Lung (tissue), 11 donors: ENCODE measurements at regions not wholly inside any gene's neighbourhood (a gene's known extent, or its start where the extent isn't known, plus 50 kb on each side); places are given as distances from the start of the nearest gene placed in this dataset.

Experiments
- ATAC-seq: fragments of 200-7000 bp; cut with Tn5 transposase; one replicate; pipeline ENCODE4 v1.9.1; 2020; ENCODE audit warnings: moderate number of reproducible peaks; ENCODE audit not compliant: insufficient read depth, low FRiP score
- DNase-seq, 3 donors: peaks; one replicate each; pipeline ENCODE4 v3.0.0-alpha.2; 2013 to 2017
- H3K27ac ChIP-seq, 2 donors: one replicate each; pipeline ENCODE4 v1.5.1; 2013; ENCODE audit warnings: mild to moderate bottlenecking in 2 of 2, moderate library complexity in 2 of 2, control low read depth in 1 of 2, inconsistent platforms in 1 of 2, low read depth in 1 of 2, low read length in 1 of 2
- H3K27me3 ChIP-seq, 3 donors: one replicate each; pipeline ENCODE4 v1.5.1; 2013; ENCODE audit warnings: low read length in 2 of 3; ENCODE audit not compliant: control insufficient read depth in 3 of 3, insufficient read depth in 3 of 3
- H3K36me3 ChIP-seq, 4 donors: one replicate each; pipeline ENCODE4 v1.5.1; 2013; ENCODE audit warnings: low read length in 4 of 4, mild to moderate bottlenecking in 1 of 4, moderate library complexity in 1 of 4; ENCODE audit not compliant: control insufficient read depth in 4 of 4, insufficient read depth in 4 of 4
- H3K4me1 ChIP-seq, 5 donors: one replicate each; pipeline ENCODE4 v1.5.1; 2013; ENCODE audit warnings: low read length in 5 of 5, mild to moderate bottlenecking in 2 of 5, moderate library complexity in 1 of 5; ENCODE audit not compliant: control insufficient read depth in 5 of 5, insufficient read depth in 5 of 5
- H3K4me3 ChIP-seq: one replicate; pipeline ENCODE4 v1.5.1; 2013; ENCODE audit warnings: mild to moderate bottlenecking, control low read depth, moderate library complexity
- H3K9ac ChIP-seq, 2 donors: one replicate each; pipeline ENCODE4 v1.5.1; 2013; ENCODE audit warnings: low read length in 2 of 2, control low read depth in 1 of 2; ENCODE audit not compliant: insufficient read depth in 1 of 2
- H3K9me3 ChIP-seq, 4 donors: one replicate each; pipeline ENCODE4 v1.5.1; 2013; ENCODE audit warnings: low read length in 3 of 4, mild to moderate bottlenecking in 1 of 4, moderate library complexity in 1 of 4; ENCODE audit not compliant: control insufficient read depth in 4 of 4, insufficient read depth in 3 of 4
- WGBS, 2 donors: extraction: QIAGEN DNeasy Blood & Tissue Kit; methylation state at CpG; one replicate each; pipeline ENCODE4 v1.1.7; 2013; 5-methylcytosine and 5-hydroxymethylcytosine counted together
- TF ChIP-seq, protein P1 (sequence below): IDR thresholded peaks from 2 replicates; pipeline ENCODE4 v1.5.1; 2012; ENCODE audit warnings: mild to moderate bottlenecking; ENCODE audit errors: control extremely low read depth, extremely low read depth
- donor health status: control.
- donor health status: control.
- donor health status: Bipolar disorder and iron deficiency.
- donor health status: healthy.
- donor health status: DM: yes; HTN: yes; CAD: no.

DNA sequence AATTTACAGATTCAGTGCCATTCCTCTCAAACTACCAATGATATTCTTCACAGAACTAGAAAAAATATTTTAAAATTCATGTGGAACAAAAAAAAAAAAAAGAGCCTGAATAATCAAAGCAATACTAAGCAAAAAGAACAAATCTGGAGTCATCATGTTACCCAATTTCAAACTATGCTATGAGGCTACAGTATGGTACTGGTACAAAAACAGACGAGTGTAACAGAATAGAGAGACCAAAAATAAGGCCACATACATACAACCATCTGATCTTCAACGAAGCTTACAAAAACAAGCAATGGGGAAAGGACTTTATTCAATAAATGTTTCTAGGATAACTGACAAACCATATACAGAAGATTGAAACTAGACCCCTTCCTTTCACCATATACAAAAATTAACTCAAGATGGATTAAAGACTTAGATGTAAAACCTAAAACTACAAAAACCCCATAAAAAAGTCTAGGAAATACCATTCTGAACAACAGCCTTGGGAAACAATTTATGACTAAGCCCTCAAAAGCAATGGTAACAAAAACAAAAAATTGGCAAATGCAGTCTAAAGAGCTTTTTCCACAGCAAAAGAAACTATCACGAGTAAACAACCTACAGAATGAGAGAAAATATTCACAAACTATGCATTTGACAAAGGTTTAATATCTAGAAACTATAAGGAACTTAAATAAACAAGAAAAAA lies 207.7 kb downstream of the PTN start:
- no peak overlapping the region for H3K4me3 ChIP-seq
- DNase-seq (no peak), ATAC-seq (no peak)
- H3K27me3 ChIP-seq = no peaks in the 10 kb centered on the region
- no peak overlapping the region for H3K27ac ChIP-seq
- H3K4me1 ChIP-seq = peaks cover 0 to 6% (median 0%) of the 10 kb centered on the region in 5 donors
- H3K36me3 ChIP-seq = no peaks in the 10 kb centered on the region
- H3K9ac ChIP-seq = no peak overlapping the region
- peaks cover 0 to 2% (median 0%) of the 10 kb centered on the region in 4 donors for H3K9me3 ChIP-seq
- 75 to 78% methylated on average over 3 of the region's 3 CpGs for WGBS, 2 donors
- TF ChIP-seq, protein P1, sequence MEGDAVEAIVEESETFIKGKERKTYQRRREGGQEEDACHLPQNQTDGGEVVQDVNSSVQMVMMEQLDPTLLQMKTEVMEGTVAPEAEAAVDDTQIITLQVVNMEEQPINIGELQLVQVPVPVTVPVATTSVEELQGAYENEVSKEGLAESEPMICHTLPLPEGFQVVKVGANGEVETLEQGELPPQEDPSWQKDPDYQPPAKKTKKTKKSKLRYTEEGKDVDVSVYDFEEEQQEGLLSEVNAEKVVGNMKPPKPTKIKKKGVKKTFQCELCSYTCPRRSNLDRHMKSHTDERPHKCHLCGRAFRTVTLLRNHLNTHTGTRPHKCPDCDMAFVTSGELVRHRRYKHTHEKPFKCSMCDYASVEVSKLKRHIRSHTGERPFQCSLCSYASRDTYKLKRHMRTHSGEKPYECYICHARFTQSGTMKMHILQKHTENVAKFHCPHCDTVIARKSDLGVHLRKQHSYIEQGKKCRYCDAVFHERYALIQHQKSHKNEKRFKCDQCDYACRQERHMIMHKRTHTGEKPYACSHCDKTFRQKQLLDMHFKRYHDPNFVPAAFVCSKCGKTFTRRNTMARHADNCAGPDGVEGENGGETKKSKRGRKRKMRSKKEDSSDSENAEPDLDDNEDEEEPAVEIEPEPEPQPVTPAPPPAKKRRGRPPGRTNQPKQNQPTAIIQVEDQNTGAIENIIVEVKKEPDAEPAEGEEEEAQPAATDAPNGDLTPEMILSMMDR = no peak

DNA sequence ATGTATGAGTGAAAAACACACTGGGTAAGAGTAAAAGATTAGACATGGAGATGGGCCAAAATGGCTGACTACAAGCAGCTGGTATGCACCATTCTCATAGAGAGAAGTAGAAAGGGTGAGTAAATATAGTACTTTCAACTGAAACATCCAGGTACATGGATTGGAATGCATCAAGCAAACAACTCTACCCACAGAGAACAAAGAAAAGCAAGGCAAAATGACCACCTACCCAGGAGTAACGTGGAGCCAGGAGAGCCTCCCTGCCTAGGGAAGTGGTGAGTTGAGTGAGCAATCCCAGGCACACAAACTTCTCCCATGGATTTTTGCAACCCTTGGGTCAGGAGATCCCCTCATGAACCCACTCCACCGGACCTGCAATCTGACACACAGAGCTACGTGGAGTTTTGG lies 212.8 kb downstream of the PTN start:
- Histone ChIP-seq H3K27me3 (no peaks in the 10 kb centered on the region), H3K4me3 (no peak overlapping the region), H3K9me3 (peaks cover 0 to 2% (median 0%) of the 10 kb centered on the region in 4 donors), H3K36me3 (no peaks in the 10 kb centered on the region), H3K27ac (no peak overlapping the region), H3K9ac (no peak overlapping the region), H3K4me1 (peaks cover 0 to 7% (median 0%) of the 10 kb centered on the region in 5 donors)
- 66 to 88% methylated on average over 3 of the region's 3 CpGs for WGBS, 2 donors
- TF ChIP-seq, protein P1 = no peak
- ATAC-seq (peak; percentile 63), DNase-seq (peak in 1 of 3 donors; percentile 20)

DNA sequence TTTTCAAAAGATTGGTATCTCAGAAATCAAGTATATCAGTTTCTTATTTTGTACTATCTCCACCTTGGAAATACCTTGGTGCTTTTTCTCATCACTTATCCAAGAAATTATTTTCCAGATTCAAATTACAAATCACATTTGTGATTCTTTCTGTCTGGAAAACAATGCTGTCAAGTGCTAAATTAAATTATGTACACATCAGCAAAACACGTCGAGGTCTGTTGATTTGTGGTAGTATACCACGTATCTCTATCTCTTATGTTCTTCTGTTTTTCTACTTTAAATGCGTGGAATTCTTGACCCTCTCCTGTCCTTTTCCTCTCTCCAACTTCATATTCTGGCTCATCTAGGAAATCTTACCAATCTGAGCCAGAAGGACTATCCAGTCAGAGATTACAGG lies 214.5 kb downstream of the PTN start:
- Histone ChIP-seq H3K4me1 (peaks cover 0 to 7% (median 0%) of the 10 kb centered on the region in 5 donors), H3K36me3 (no peaks in the 10 kb centered on the region), H3K27ac (no peak overlapping the region), H3K4me3 (no peak overlapping the region), H3K27me3 (no peaks in the 10 kb centered on the region), H3K9me3 (peaks cover 0 to 2% (median 0%) of the 10 kb centered on the region in 4 donors), H3K9ac (no peak overlapping the region)
- WGBS, 2 donors = 79 to 82% methylated on average over 4 of the region's 4 CpGs
- TF ChIP-seq, protein P1 = no peak
- DNase-seq (no peak), ATAC-seq (no peak)
